Heart left ventricle (tissue), 13 donors: ENCODE measurements at regions not wholly inside any gene's neighbourhood (a gene's known extent, or its start where the extent isn't known, plus 50 kb on each side); places are given as distances from the start of the nearest gene placed in this dataset.
"Not testable (repeated sequence)": the region's sequence is repeated elsewhere in the genome, so short reads cannot be mapped to it uniquely, and the experiment has no call there.

ENCODE experiments used
- POLR2A ChIP-seq, 2 donors: fragments of 450-650 bp; IDR thresholded peaks; one replicate each; pipeline ENCODE4 v1.6.1; 2017; ENCODE audit warnings: antibody characterized with exemption in 2 of 2, mild to moderate bottlenecking in 2 of 2, moderate library complexity in 2 of 2
- TF ChIP-seq, protein P1 (sequence below), 12 donors: fragments of 200-600 bp; sonication (generic) in 4 of 12; IDR thresholded peaks; one replicate each; pipeline versions ENCODE4 v1.5.0 to v1.8.0; 2018 to 2022; ENCODE audit warnings: antibody characterized with exemption in 12 of 12, mild to moderate bottlenecking in 5 of 12
- donor health status: ischemic (EF 13 %, LVEDD 7.1; RV severe dilation, severe dysfunction).
- donor health status: DM: no; HTN: yes; CAD: no.
- donor health status: DM: no; HTN: no; CAD: no.
- donor health status: ischemic (EF 25% LVEDD 6.9; RV normal size, moderate dysfunction).
- donor health status: ischemic (EF 25% LVEDD 5.7; RV mildly dilated, moderate dysfunction).
- donor health status: ischemic (EF 35%, LVEDD 5.7; RV mildly dilated, moderate dysfunction).
- donor health status: nonischemic (EF 11% LVEDD 7.7; RV severe dilation, severe dysfunction).
- donor health status: DM: yes; HTN: yes; CAD: no.
- donor health status: PGD.
- donor health status: ischemic (EF 29% LVEDD 5.4; RV normal size, mild dysfunction).
- donor health status: nonischemic (EF 23%, LVEDD 6.1; RV moderate dilation, normal function).

DNA sequence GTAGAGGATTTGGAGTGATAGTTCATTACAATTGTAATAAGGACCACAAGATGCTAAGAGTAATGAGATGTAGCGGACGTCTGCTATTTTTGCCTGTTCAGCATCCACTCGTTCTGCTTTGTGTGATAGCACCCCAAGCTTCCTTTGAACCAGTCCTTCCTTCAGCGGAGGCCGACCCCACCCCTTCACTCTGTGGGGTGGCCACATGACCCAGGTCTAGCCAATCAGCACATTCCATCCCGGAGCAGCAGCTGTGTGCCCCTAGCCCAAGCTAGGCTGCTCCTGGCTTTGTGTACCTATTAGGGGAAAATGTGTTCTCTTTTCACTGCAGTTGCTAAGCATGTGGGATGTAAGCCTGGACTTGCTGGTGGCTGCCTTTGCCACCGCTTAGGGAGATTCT is 111.8 kb upstream of the CRYM start:
- TF ChIP-seq, protein P1, sequence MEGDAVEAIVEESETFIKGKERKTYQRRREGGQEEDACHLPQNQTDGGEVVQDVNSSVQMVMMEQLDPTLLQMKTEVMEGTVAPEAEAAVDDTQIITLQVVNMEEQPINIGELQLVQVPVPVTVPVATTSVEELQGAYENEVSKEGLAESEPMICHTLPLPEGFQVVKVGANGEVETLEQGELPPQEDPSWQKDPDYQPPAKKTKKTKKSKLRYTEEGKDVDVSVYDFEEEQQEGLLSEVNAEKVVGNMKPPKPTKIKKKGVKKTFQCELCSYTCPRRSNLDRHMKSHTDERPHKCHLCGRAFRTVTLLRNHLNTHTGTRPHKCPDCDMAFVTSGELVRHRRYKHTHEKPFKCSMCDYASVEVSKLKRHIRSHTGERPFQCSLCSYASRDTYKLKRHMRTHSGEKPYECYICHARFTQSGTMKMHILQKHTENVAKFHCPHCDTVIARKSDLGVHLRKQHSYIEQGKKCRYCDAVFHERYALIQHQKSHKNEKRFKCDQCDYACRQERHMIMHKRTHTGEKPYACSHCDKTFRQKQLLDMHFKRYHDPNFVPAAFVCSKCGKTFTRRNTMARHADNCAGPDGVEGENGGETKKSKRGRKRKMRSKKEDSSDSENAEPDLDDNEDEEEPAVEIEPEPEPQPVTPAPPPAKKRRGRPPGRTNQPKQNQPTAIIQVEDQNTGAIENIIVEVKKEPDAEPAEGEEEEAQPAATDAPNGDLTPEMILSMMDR (IDR thresholded peaks at IDR 0.05): not testable (repeated sequence)
- TF ChIP-seq POLR2A (IDR thresholded peaks at IDR 0.05): not testable (repeated sequence)
